GM23338 (cell line): ENCODE measurements at regions not wholly inside any gene's neighbourhood (a gene's known extent, or its start where the extent isn't known, plus 50 kb on each side); places are given as distances from the start of the nearest gene placed in this dataset.

Experiments used
- ATAC-seq: fragments of 200-7000 bp; cut with Tn5 transposase; 3 replicates; pipeline ENCODE4 v1.9.1; 2020
- DNase-seq: peaks from one replicate; pipeline ENCODE4 v3.0.0-alpha.2; 2015; ENCODE audit warnings: low spot score
- H2AFZ ChIP-seq: fragments of 200-600 bp; sonication (generic); 2 replicates; pipeline ENCODE4 v1.8.0; 2016; ENCODE audit warnings: antibody characterized with exemption, mild to moderate bottlenecking, moderate library complexity
- H3F3A ChIP-seq: fragments of 200-600 bp; sonication (generic); replicated peaks from 2 replicates; pipeline ENCODE4 v1.8.0; 2017; ENCODE audit warnings: antibody characterized with exemption, mixed run types, low read depth
- H3K27ac ChIP-seq: fragments of 200-600 bp; sonication (generic); 2 replicates; pipeline ENCODE4 v1.6.1; 2016; ENCODE audit warnings: low read depth
- H3K27me3 ChIP-seq: fragments of 200-600 bp; sonication (generic); 2 replicates; pipeline ENCODE4 v1.8.0; 2016; ENCODE audit warnings: mild to moderate bottlenecking, mixed run types, moderate library complexity; ENCODE audit not compliant: insufficient read depth
- H3K36me3 ChIP-seq: fragments of 200-600 bp; sonication (generic); 2 replicates; pipeline ENCODE4 v1.8.0; 2016; ENCODE audit warnings: mild to moderate bottlenecking; ENCODE audit not compliant: insufficient read depth
- H3K4me1 ChIP-seq: fragments of 200-600 bp; sonication (generic); 2 replicates; pipeline ENCODE4 v1.8.0; 2016; ENCODE audit warnings: mild to moderate bottlenecking, moderate library complexity; ENCODE audit not compliant: insufficient read depth
- H3K4me2 ChIP-seq: fragments of 200-600 bp; sonication (generic); 2 replicates; pipeline ENCODE4 v1.7.1; 2017; ENCODE audit warnings: mixed run types
- H3K4me3 ChIP-seq: fragments of 200-600 bp; sonication (generic); 2 replicates; pipeline ENCODE4 v1.6.1; 2016; ENCODE audit warnings: mixed run types
- H3K79me2 ChIP-seq: fragments of 200-600 bp; sonication (generic); replicated peaks from 2 replicates; pipeline ENCODE4 v1.8.0; 2017; ENCODE audit warnings: mild to moderate bottlenecking; ENCODE audit not compliant: insufficient read depth
- H3K9me2 ChIP-seq: fragments of 200-600 bp; sonication (generic); 2 replicates; pipeline ENCODE4 v1.8.0; 2017; ENCODE audit not compliant: insufficient read depth
- H4K20me1 ChIP-seq: fragments of 200-600 bp; sonication (generic); replicated peaks from 2 replicates; pipeline ENCODE4 v1.8.0; 2017; ENCODE audit warnings: mild to moderate bottlenecking; ENCODE audit not compliant: insufficient read depth
- H3K27ac Mint-ChIP-seq: 2 replicates; pipeline ENCODE4 v1.8.0; 2020; ENCODE audit warnings: inconsistent platforms, mild to moderate bottlenecking, moderate library complexity, mixed read lengths
- H3K27me3 Mint-ChIP-seq: 3 replicates; pipeline ENCODE4 v1.8.0; 2022; ENCODE audit warnings: low read depth, mild to moderate bottlenecking, moderate library complexity, mixed read lengths, inconsistent platforms; ENCODE audit not compliant: insufficient read depth, poor library complexity
- H3K36me3 Mint-ChIP-seq: 3 replicates; pipeline ENCODE4 v1.8.0; 2021; ENCODE audit warnings: low read depth, mild to moderate bottlenecking, inconsistent platforms, moderate library complexity, mixed read lengths
- H3K4me1 Mint-ChIP-seq: 3 replicates; pipeline ENCODE4 v1.8.0; 2020; ENCODE audit warnings: mild to moderate bottlenecking, inconsistent platforms, mixed read lengths
- H3K4me3 Mint-ChIP-seq: 3 replicates; pipeline ENCODE4 v1.8.0; 2021; ENCODE audit warnings: moderate library complexity, mild to moderate bottlenecking, inconsistent platforms, mixed read lengths
- H3K9me3 Mint-ChIP-seq: 3 replicates; pipeline ENCODE4 v1.8.0; 2020; ENCODE audit warnings: moderate library complexity, mild to moderate bottlenecking, inconsistent platforms, mixed read lengths
- CREB1 ChIP-seq: fragments of 250-450 bp; sonication (Bioruptor Pico); IDR thresholded peaks from 2 replicates; pipeline ENCODE4 v1.5.0; 2020; ENCODE audit warnings: low read depth, mild to moderate bottlenecking, moderate library complexity
- EZH2 ChIP-seq: fragments of 200-600 bp; sonication (generic); IDR thresholded peaks from one replicate; pipeline ENCODE4 v1.8.0; 2017; ENCODE audit warnings: antibody characterized with exemption, mild to moderate bottlenecking, low read depth; ENCODE audit not compliant: unreplicated experiment
- EZH2phosphoT487 ChIP-seq: fragments of 200-600 bp; sonication (generic); IDR thresholded peaks from one replicate; pipeline ENCODE4 v1.8.1; 2018; ENCODE audit warnings: antibody characterized with exemption; ENCODE audit not compliant: unreplicated experiment
- JUNB ChIP-seq: IDR thresholded peaks from one replicate; pipeline ENCODE4 v1.6.1; 2016; ENCODE audit warnings: antibody characterized with exemption; ENCODE audit not compliant: unreplicated experiment
- NANOG ChIP-seq: IDR thresholded peaks from 2 replicates; pipeline ENCODE4 v1.6.1; 2016; ENCODE audit warnings: antibody characterized with exemption, borderline replicate concordance
- POLR2AphosphoS5 ChIP-seq: IDR thresholded peaks from 2 replicates; pipeline ENCODE4 v1.6.1; 2016; ENCODE audit warnings: antibody characterized with exemption, low read depth
- STAT1 ChIP-seq: IDR thresholded peaks from one replicate; pipeline ENCODE4 v1.6.1; 2016; ENCODE audit warnings: antibody characterized with exemption; ENCODE audit not compliant: unreplicated experiment
- ZNF114 ChIP-seq: fragments of 250-450 bp; sonication (Bioruptor Pico); IDR thresholded peaks from 2 replicates; pipeline ENCODE4 v1.5.0; 2020; ENCODE audit warnings: mild to moderate bottlenecking, moderate library complexity
- ZNF331 ChIP-seq: fragments of 250-450 bp; sonication (Bioruptor Pico); IDR thresholded peaks from 2 replicates; pipeline ENCODE4 v1.5.0; 2020; ENCODE audit warnings: low read depth, mild to moderate bottlenecking, moderate library complexity
- TF ChIP-seq, protein P1 (sequence below): IDR thresholded peaks from one replicate; pipeline ENCODE4 v1.6.1; 2018; ENCODE audit warnings: antibody characterized with exemption; ENCODE audit not compliant: unreplicated experiment
- TF ChIP-seq, protein P2 (sequence below): IDR thresholded peaks from 2 replicates; pipeline ENCODE4 v1.6.1; 2016; ENCODE audit warnings: antibody characterized with exemption
- TF ChIP-seq, protein P3 (sequence below), 2 experiments: fragments of 200-600 bp in 1 of 2; sonication (generic) in 1 of 2; conservative IDR thresholded peaks; 2 replicates each; pipeline versions ENCODE4 v1.5.1 to v1.6.1; 2016 to 2017; ENCODE audit warnings: antibody characterized with exemption in 2 of 2, low read depth in 2 of 2, mild to moderate bottlenecking in 2 of 2, moderate library complexity in 1 of 2
- TF ChIP-seq, protein P4 (sequence below): fragments of 250-450 bp; sonication (Bioruptor Pico); IDR thresholded peaks from 2 replicates; pipeline ENCODE4 v1.5.0; 2020; ENCODE audit warnings: mild to moderate bottlenecking, moderate library complexity

DNA sequence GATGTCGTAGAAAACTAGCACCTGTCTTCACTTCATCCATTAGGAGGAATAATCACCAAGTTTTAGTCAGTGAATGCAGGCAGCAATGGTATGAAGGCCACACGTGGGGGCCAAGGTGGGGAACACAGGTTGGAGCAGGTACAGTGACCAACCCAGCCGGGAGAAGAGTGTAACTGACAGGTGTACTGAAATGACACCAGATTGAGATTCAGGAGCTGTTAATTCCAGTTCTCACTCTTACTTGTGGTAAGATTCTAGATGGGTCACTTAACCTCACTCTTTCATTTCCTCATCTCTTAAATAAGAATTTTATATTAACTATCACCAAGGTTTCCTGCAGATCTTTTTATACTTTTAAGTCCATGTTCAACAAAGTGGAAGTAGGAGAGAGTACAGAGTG is 206.2 kb upstream of the PTBP2 start:
- no peak overlapping the region for H3K4me2 ChIP-seq
- ATAC-seq = no peak
- no peaks in the 10 kb centered on the region for H3K9me3 Mint-ChIP-seq
- no peak for TF ChIP-seq NANOG
- TF ChIP-seq, protein P1, sequence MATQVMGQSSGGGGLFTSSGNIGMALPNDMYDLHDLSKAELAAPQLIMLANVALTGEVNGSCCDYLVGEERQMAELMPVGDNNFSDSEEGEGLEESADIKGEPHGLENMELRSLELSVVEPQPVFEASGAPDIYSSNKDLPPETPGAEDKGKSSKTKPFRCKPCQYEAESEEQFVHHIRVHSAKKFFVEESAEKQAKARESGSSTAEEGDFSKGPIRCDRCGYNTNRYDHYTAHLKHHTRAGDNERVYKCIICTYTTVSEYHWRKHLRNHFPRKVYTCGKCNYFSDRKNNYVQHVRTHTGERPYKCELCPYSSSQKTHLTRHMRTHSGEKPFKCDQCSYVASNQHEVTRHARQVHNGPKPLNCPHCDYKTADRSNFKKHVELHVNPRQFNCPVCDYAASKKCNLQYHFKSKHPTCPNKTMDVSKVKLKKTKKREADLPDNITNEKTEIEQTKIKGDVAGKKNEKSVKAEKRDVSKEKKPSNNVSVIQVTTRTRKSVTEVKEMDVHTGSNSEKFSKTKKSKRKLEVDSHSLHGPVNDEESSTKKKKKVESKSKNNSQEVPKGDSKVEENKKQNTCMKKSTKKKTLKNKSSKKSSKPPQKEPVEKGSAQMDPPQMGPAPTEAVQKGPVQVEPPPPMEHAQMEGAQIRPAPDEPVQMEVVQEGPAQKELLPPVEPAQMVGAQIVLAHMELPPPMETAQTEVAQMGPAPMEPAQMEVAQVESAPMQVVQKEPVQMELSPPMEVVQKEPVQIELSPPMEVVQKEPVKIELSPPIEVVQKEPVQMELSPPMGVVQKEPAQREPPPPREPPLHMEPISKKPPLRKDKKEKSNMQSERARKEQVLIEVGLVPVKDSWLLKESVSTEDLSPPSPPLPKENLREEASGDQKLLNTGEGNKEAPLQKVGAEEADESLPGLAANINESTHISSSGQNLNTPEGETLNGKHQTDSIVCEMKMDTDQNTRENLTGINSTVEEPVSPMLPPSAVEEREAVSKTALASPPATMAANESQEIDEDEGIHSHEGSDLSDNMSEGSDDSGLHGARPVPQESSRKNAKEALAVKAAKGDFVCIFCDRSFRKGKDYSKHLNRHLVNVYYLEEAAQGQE = no peak
- TF ChIP-seq, protein P2, sequence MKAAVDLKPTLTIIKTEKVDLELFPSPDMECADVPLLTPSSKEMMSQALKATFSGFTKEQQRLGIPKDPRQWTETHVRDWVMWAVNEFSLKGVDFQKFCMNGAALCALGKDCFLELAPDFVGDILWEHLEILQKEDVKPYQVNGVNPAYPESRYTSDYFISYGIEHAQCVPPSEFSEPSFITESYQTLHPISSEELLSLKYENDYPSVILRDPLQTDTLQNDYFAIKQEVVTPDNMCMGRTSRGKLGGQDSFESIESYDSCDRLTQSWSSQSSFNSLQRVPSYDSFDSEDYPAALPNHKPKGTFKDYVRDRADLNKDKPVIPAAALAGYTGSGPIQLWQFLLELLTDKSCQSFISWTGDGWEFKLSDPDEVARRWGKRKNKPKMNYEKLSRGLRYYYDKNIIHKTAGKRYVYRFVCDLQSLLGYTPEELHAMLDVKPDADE = no peak
- no peak for TF ChIP-seq CREB1 (CRISPR knock-in tag)
- no peak for TF ChIP-seq JUNB
- TF ChIP-seq EZH2phosphoT487 = no peak
- TF ChIP-seq, protein P3, sequence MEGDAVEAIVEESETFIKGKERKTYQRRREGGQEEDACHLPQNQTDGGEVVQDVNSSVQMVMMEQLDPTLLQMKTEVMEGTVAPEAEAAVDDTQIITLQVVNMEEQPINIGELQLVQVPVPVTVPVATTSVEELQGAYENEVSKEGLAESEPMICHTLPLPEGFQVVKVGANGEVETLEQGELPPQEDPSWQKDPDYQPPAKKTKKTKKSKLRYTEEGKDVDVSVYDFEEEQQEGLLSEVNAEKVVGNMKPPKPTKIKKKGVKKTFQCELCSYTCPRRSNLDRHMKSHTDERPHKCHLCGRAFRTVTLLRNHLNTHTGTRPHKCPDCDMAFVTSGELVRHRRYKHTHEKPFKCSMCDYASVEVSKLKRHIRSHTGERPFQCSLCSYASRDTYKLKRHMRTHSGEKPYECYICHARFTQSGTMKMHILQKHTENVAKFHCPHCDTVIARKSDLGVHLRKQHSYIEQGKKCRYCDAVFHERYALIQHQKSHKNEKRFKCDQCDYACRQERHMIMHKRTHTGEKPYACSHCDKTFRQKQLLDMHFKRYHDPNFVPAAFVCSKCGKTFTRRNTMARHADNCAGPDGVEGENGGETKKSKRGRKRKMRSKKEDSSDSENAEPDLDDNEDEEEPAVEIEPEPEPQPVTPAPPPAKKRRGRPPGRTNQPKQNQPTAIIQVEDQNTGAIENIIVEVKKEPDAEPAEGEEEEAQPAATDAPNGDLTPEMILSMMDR (conservative IDR thresholded peaks at IDR 0.05; ENCODE audit: low read depth in 2 of 2) = no peak
- TF ChIP-seq, protein P4, sequence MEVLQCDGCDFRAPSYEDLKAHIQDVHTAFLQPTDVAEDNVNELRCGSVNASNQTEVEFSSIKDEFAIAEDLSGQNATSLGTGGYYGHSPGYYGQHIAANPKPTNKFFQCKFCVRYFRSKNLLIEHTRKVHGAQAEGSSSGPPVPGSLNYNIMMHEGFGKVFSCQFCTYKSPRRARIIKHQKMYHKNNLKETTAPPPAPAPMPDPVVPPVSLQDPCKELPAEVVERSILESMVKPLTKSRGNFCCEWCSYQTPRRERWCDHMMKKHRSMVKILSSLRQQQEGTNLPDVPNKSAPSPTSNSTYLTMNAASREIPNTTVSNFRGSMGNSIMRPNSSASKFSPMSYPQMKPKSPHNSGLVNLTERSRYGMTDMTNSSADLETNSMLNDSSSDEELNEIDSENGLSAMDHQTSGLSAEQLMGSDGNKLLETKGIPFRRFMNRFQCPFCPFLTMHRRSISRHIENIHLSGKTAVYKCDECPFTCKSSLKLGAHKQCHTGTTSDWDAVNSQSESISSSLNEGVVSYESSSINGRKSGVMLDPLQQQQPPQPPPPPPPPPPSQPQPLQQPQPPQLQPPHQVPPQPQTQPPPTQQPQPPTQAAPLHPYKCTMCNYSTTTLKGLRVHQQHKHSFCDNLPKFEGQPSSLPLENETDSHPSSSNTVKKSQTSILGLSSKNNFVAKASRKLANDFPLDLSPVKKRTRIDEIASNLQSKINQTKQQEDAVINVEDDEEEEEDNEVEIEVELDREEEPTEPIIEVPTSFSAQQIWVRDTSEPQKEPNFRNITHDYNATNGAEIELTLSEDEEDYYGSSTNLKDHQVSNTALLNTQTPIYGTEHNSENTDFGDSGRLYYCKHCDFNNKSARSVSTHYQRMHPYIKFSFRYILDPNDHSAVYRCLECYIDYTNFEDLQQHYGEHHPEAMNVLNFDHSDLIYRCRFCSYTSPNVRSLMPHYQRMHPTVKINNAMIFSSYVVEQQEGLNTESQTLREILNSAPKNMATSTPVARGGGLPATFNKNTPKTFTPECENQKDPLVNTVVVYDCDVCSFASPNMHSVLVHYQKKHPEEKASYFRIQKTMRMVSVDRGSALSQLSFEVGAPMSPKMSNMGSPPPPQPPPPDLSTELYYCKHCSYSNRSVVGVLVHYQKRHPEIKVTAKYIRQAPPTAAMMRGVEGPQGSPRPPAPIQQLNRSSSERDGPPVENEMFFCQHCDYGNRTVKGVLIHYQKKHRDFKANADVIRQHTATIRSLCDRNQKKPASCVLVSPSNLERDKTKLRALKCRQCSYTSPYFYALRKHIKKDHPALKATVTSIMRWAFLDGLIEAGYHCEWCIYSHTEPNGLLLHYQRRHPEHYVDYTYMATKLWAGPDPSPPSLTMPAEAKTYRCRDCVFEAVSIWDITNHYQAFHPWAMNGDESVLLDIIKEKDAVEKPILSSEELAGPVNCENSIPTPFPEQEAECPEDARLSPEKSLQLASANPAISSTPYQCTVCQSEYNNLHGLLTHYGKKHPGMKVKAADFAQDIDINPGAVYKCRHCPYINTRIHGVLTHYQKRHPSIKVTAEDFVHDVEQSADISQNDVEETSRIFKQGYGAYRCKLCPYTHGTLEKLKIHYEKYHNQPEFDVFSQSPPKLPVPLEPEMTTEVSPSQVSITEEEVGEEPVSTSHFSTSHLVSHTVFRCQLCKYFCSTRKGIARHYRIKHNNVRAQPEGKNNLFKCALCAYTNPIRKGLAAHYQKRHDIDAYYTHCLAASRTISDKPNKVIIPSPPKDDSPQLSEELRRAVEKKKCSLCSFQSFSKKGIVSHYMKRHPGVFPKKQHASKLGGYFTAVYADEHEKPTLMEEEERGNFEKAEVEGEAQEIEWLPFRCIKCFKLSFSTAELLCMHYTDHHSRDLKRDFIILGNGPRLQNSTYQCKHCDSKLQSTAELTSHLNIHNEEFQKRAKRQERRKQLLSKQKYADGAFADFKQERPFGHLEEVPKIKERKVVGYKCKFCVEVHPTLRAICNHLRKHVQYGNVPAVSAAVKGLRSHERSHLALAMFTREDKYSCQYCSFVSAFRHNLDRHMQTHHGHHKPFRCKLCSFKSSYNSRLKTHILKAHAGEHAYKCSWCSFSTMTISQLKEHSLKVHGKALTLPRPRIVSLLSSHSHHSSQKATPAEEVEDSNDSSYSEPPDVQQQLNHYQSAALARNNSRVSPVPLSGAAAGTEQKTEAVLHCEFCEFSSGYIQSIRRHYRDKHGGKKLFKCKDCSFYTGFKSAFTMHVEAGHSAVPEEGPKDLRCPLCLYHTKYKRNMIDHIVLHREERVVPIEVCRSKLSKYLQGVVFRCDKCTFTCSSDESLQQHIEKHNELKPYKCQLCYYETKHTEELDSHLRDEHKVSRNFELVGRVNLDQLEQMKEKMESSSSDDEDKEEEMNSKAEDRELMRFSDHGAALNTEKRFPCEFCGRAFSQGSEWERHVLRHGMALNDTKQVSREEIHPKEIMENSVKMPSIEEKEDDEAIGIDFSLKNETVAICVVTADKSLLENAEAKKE (CRISPR knock-in tag) = no peak
- TF ChIP-seq ZNF331 (CRISPR knock-in tag) = no peak
- TF ChIP-seq ZNF114 = no peak
- no peak for TF ChIP-seq EZH2
- TF ChIP-seq POLR2AphosphoS5 = no peak
- TF ChIP-seq STAT1 = no peak
- H3K36me3 ChIP-seq = no peaks in the 10 kb centered on the region
- no peaks in the 10 kb centered on the region for H3K36me3 Mint-ChIP-seq
- no peaks in the 10 kb centered on the region for H4K20me1 ChIP-seq
- H2AFZ ChIP-seq = no peak overlapping the region
- peaks cover 9% of the 10 kb centered on the region for H3K4me1 ChIP-seq
- no peak overlapping the region for H3K4me3 ChIP-seq
- no peaks in the 10 kb centered on the region for H3K9me2 ChIP-seq
- H3K27me3 ChIP-seq = no peaks in the 10 kb centered on the region
- no peaks in the 10 kb centered on the region for H3K27me3 Mint-ChIP-seq
- no peak overlapping the region for H3K4me3 Mint-ChIP-seq
- no peaks in the 10 kb centered on the region for H3K79me2 ChIP-seq
- no peaks in the 10 kb centered on the region for H3F3A ChIP-seq
- DNase-seq = no peak
- no peak overlapping the region for H3K27ac Mint-ChIP-seq
- H3K27ac ChIP-seq = no peak overlapping the region
- peaks cover 19% of the 10 kb centered on the region for H3K4me1 Mint-ChIP-seq
